Kidney (tissue), 13 donors: ENCODE measurements at regions not wholly inside any gene's neighbourhood (a gene's known extent, or its start where the extent isn't known, plus 50 kb on each side); places are given as distances from the start of the nearest gene placed in this dataset.

Experiments
- DNase-seq, 5 donors: peaks; one replicate each; pipeline ENCODE4 v3.0.0-alpha.2; 2013 to 2020
- FAIRE-seq: peaks from 2 replicates; lab custom pipeline; 2012; peaks lifted over from hg19 to GRCh38; lab: Jason Lieb, UNC
- H3K27ac ChIP-seq, 2 donors: one replicate each; pipeline ENCODE4 v1.7.0; 2013; ENCODE audit warnings: low read depth in 2 of 2, low read length in 2 of 2, inconsistent platforms in 1 of 2
- H3K27me3 ChIP-seq: one replicate; pipeline ENCODE4 v1.7.1; 2013; ENCODE audit warnings: low read length, inconsistent platforms; ENCODE audit not compliant: control insufficient read depth, insufficient read depth
- H3K36me3 ChIP-seq, 3 donors: one replicate each; pipeline versions ENCODE4 v1.7.0 to v1.7.1; 2013; ENCODE audit warnings: low read length in 3 of 3, control low read depth in 1 of 3, inconsistent platforms in 1 of 3; ENCODE audit not compliant: insufficient read depth in 3 of 3, control insufficient read depth in 2 of 3
- H3K4me1 ChIP-seq, 3 donors: one replicate each; pipeline versions ENCODE4 v1.7.0 to v1.7.1; 2013; ENCODE audit warnings: low read length in 3 of 3, inconsistent platforms in 1 of 3, low read depth in 1 of 3; ENCODE audit not compliant: control insufficient read depth in 2 of 3, insufficient read depth in 2 of 3
- H3K4me3 ChIP-seq, 3 donors: one replicate each; pipeline versions ENCODE4 v1.7.0 to v1.8.1; 2013; ENCODE audit warnings: low read length in 3 of 3, control low read depth in 1 of 3, inconsistent platforms in 1 of 3
- H3K9ac ChIP-seq, 3 donors: one replicate each; pipeline versions ENCODE4 v1.7.0 to v1.7.1; 2013; ENCODE audit warnings: low read length in 3 of 3, control low read depth in 1 of 3, inconsistent platforms in 1 of 3
- H3K9me3 ChIP-seq, 3 donors: one replicate each; pipeline versions ENCODE4 v1.7.0 to v1.7.1; 2013; ENCODE audit warnings: low read length in 3 of 3, control low read depth in 1 of 3, inconsistent platforms in 1 of 3; ENCODE audit not compliant: control insufficient read depth in 2 of 3, insufficient read depth in 1 of 3
- CTCF ChIP-seq: IDR thresholded peaks from 3 replicates; pipeline ENCODE4 v1.5.1; 2012; ENCODE audit warnings: mild to moderate bottlenecking, moderate library complexity, borderline replicate concordance; ENCODE audit not compliant: insufficient read depth; ENCODE audit errors: extremely low read depth
- intact Hi-C: fragments of 100-400 bp; cut with DNase I; formaldehyde crosslinking; loops from one replicate; pipeline ENCODE4 v1.11.1; 2022
- donor health status: control.
- donor health status: control.
- donor health status: control.
- donor health status: control.
- donor health status: control.
- donor health status: DM: yes; HTN: yes; CAD: no.
- donor health status: Normal renal cell carcinoma (clear cell type).

- Histone ChIP-seq H3K36me3 (no peaks in the 10 kb centered on the region), H3K27ac (no peak overlapping the region), H3K4me1 (peaks cover 0 to 14% (median 0%) of the 10 kb centered on the region in 3 donors), H3K9me3 (no peaks in the 10 kb centered on the region), H3K27me3 (no peaks in the 10 kb centered on the region), H3K4me3 (peak overlapping the region in 1 of 3 donors; percentile 47), H3K9ac (no peak overlapping the region)
- DNase-seq (no peak), FAIRE-seq (no peak)
- TF ChIP-seq CTCF: no peak
- intact Hi-C loops: no loop called here
Measured at GRCh38 chr5:42875785-42876374, 64.2 kb upstream of the SELENOP start.

- Histone ChIP-seq H3K36me3 (no peaks in the 10 kb centered on the region), H3K4me3 (no peak overlapping the region), H3K27ac (no peak overlapping the region), H3K9ac (no peak overlapping the region), H3K9me3 (no peaks in the 10 kb centered on the region), H3K27me3 (no peaks in the 10 kb centered on the region), H3K4me1 (peaks cover 0 to 14% (median 0%) of the 10 kb centered on the region in 3 donors)
- no peak for FAIRE-seq
- no peak for DNase-seq
- TF ChIP-seq CTCF: no peak
- intact Hi-C loops: no loop called here
Measured at GRCh38 chr5:42875211-42875610, 63.5 kb upstream of the SELENOP start.

- no peak for TF ChIP-seq CTCF
- intact Hi-C loops: no loop called here
- Histone ChIP-seq H3K4me1 (peaks cover 0 to 14% (median 0%) of the 10 kb centered on the region in 3 donors), H3K9me3 (no peaks in the 10 kb centered on the region), H3K4me3 (no peak overlapping the region), H3K27ac (no peak overlapping the region), H3K27me3 (no peaks in the 10 kb centered on the region), H3K36me3 (no peaks in the 10 kb centered on the region), H3K9ac (no peak overlapping the region)
- DNase-seq (no peak), FAIRE-seq (no peak)
Measured at GRCh38 chr5:42874621-42875198, 63.0 kb upstream of the SELENOP start.
